ENCODE measurements at regions not wholly inside any gene's neighbourhood (a gene's known extent, or its start where the extent isn't known, plus 50 kb on each side); places are given as distances from the start of the nearest gene placed in this dataset.

GRCh38 chr1:193448682-193449461 lies 262.5 kb upstream of the B3GALT2 start:
- Histone ChIP-seq H3K4me3 (no peak overlapping the region), H3K4me1 (ENCODE audit: insufficient read depth) (no peaks in the 10 kb centered on the region), H2AFZ (no peak overlapping the region), H3K79me2 (no peaks in the 10 kb centered on the region), H3K36me3 (replicated peaks; ENCODE audit: insufficient read depth, low read depth) (no peaks in the 10 kb centered on the region), H3K4me2 (no peak overlapping the region), H3K27ac (no peak overlapping the region), H3K9me2 (replicated peaks; ENCODE audit: insufficient read depth) (no peaks in the 10 kb centered on the region), H3K27me3 (no peaks in the 10 kb centered on the region), H3K9me3 (ENCODE audit: low read depth) (no peaks in the 10 kb centered on the region), H4K20me1 (ENCODE audit: insufficient read depth, poor library complexity, severe bottlenecking) (no peaks in the 10 kb centered on the region)
- DNase-seq (ENCODE audit: low spot score) = no peak
- no peak for TF ChIP-seq CTCF (IDR thresholded peaks at IDR 0.05; ENCODE audit: poor library complexity)
- TF ChIP-seq EZH2phosphoT487 (IDR thresholded peaks at IDR 0.05; ENCODE audit: low read depth, severe bottlenecking, unreplicated experiment) = no peak
- TF ChIP-seq EZH2 (IDR thresholded peaks at IDR 0.05; ENCODE audit: borderline replicate concordance) = no peak
- 59% methylated on average over 5 of the region's 5 CpGs for WGBS (ENCODE audit: low lambda C conversion rate, missing lambda C conversion rate)

GRCh38 chr1:193443886-193444285 lies 257.5 kb upstream of the B3GALT2 start:
- Histone ChIP-seq H3K79me2 (no peaks in the 10 kb centered on the region), H3K9me2 (replicated peaks; ENCODE audit: insufficient read depth) (no peaks in the 10 kb centered on the region), H3K27ac (no peak overlapping the region), H3K36me3 (replicated peaks; ENCODE audit: insufficient read depth, low read depth) (no peaks in the 10 kb centered on the region), H3K4me3 (no peak overlapping the region), H2AFZ (no peak overlapping the region), H3K27me3 (no peaks in the 10 kb centered on the region), H3K4me1 (ENCODE audit: insufficient read depth) (no peaks in the 10 kb centered on the region), H4K20me1 (ENCODE audit: insufficient read depth, poor library complexity, severe bottlenecking) (no peaks in the 10 kb centered on the region), H3K9me3 (ENCODE audit: low read depth) (no peaks in the 10 kb centered on the region), H3K4me2 (no peak overlapping the region)
- TF ChIP-seq EZH2phosphoT487 (IDR thresholded peaks at IDR 0.05; ENCODE audit: low read depth, severe bottlenecking, unreplicated experiment) (no peak), EZH2 (IDR thresholded peaks at IDR 0.05; ENCODE audit: borderline replicate concordance) (no peak), CTCF (IDR thresholded peaks at IDR 0.05; ENCODE audit: poor library complexity) (no peak)
- no peak for DNase-seq (ENCODE audit: low spot score)
- 81% methylated on average over 2 of the region's 2 CpGs for WGBS (ENCODE audit: low lambda C conversion rate, missing lambda C conversion rate)

GRCh38 chr1:193438771-193439170 lies 252.4 kb upstream of the B3GALT2 start:
- no peak for DNase-seq (ENCODE audit: low spot score)
- no peak overlapping the region for H3K27ac ChIP-seq
- H3K4me1 ChIP-seq (ENCODE audit: insufficient read depth) = no peaks in the 10 kb centered on the region
- H2AFZ ChIP-seq = no peak overlapping the region
- H3K27me3 ChIP-seq = no peaks in the 10 kb centered on the region
- H3K4me2 ChIP-seq = no peak overlapping the region
- no peaks in the 10 kb centered on the region for H4K20me1 ChIP-seq (ENCODE audit: insufficient read depth, poor library complexity, severe bottlenecking)
- no peaks in the 10 kb centered on the region for H3K79me2 ChIP-seq
- TF ChIP-seq EZH2 (IDR thresholded peaks at IDR 0.05; ENCODE audit: borderline replicate concordance) = no peak
- TF ChIP-seq CTCF (IDR thresholded peaks at IDR 0.05; ENCODE audit: poor library complexity) = no peak
- TF ChIP-seq EZH2phosphoT487 (IDR thresholded peaks at IDR 0.05; ENCODE audit: low read depth, severe bottlenecking, unreplicated experiment) = no peak
- H3K9me3 ChIP-seq (ENCODE audit: low read depth) = no peaks in the 10 kb centered on the region
- WGBS (ENCODE audit: low lambda C conversion rate, missing lambda C conversion rate) = 93% methylated on average over 1 of the region's 1 CpG
- no peak overlapping the region for H3K4me3 ChIP-seq
- no peaks in the 10 kb centered on the region for H3K36me3 ChIP-seq (replicated peaks; ENCODE audit: insufficient read depth, low read depth)
- no peaks in the 10 kb centered on the region for H3K9me2 ChIP-seq (replicated peaks; ENCODE audit: insufficient read depth)
